ENCODE measurements at regions not wholly inside any gene's neighbourhood (a gene's known extent, or its start where the extent isn't known, plus 50 kb on each side); places are given as distances from the start of the nearest gene placed in this dataset.
"Not testable (repeated sequence)": the region's sequence is repeated elsewhere in the genome, so short reads cannot be mapped to it uniquely, and the experiment has no call there.

- no peak overlapping the region for H3K4me3 Mint-ChIP-seq
- intact Hi-C loops (cut with DNase I, micrococcal nuclease), result no loop called here
- ATAC-seq (no peak), DNase-seq (no peak)
- no peak overlapping the region for H3K27ac Mint-ChIP-seq
- no peaks in the 10 kb centered on the region for H3K36me3 Mint-ChIP-seq (ENCODE audit: low read depth)
- ChIA-PET CTCF (no interaction called here), POLR2A (no interaction called here)
- H3K9me3 Mint-ChIP-seq (ENCODE audit: low read depth), result peaks cover 5% of the 10 kb centered on the region
- no peaks in the 10 kb centered on the region for H3K27me3 Mint-ChIP-seq
- H3K4me1 Mint-ChIP-seq, result no peaks in the 10 kb centered on the region
These were observed 1650.5 kb upstream of the NUDT12 start for GRCh38 chr5:105213078-105213477.

GRCh38 chr5:105207066-105207465 lies 1644.5 kb upstream of the NUDT12 start:
- H3K4me1 Mint-ChIP-seq, result no peaks in the 10 kb centered on the region
- POLR2A ChIA-PET, result no interaction called here
- H3K27ac Mint-ChIP-seq, result no peak overlapping the region
- no peaks in the 10 kb centered on the region for H3K27me3 Mint-ChIP-seq
- DNase-seq (no peak), ATAC-seq (no peak)
- CTCF ChIA-PET, result no interaction called here
- no peaks in the 10 kb centered on the region for H3K36me3 Mint-ChIP-seq (ENCODE audit: low read depth)
- no peak overlapping the region for H3K4me3 Mint-ChIP-seq
- peaks cover 4% of the 10 kb centered on the region for H3K9me3 Mint-ChIP-seq (ENCODE audit: low read depth)
- intact Hi-C loops (cut with DNase I, micrococcal nuclease), result no loop called here

GRCh38 chr5:105197531-105197930 lies 1634.9 kb upstream of the NUDT12 start:
- ChIA-PET CTCF (interaction anchor here (1.5 kb wide), 1 partner anchor 12 kb away, joined by 4 read pairs; no protein-coding TSS in a partner anchor), POLR2A (no interaction called here)
- no peak for ATAC-seq
- no peaks in the 10 kb centered on the region for H3K27me3 Mint-ChIP-seq
- H3K27ac Mint-ChIP-seq, result no peak overlapping the region
- peaks cover 7% of the 10 kb centered on the region for H3K9me3 Mint-ChIP-seq (ENCODE audit: low read depth)
- no peaks in the 10 kb centered on the region for H3K36me3 Mint-ChIP-seq (ENCODE audit: low read depth)
- intact Hi-C loops (cut with DNase I, micrococcal nuclease), result no loop called here
- H3K4me1 Mint-ChIP-seq, result no peaks in the 10 kb centered on the region
- DNase-seq, result no peak
- no peak overlapping the region for H3K4me3 Mint-ChIP-seq

GRCh38 chr5:105195765-105196164 lies 1633.2 kb upstream of the NUDT12 start:
- CTCF ChIA-PET, result no interaction called here
- POLR2A ChIA-PET, result no interaction called here
- intact Hi-C loops (cut with DNase I, micrococcal nuclease), result no loop called here

GRCh38 chr5:105172918-105173317 lies 1610.3 kb upstream of the NUDT12 start:
- ChIA-PET CTCF (interaction anchor here (0.7 kb wide), 1 partner anchor 1508 kb away, joined by 3 read pairs; no protein-coding TSS in a partner anchor), POLR2A (no interaction called here)
- Mint-ChIP-seq H3K27me3 (no peaks in the 10 kb centered on the region), H3K4me3 (no peak overlapping the region), H3K36me3 (ENCODE audit: low read depth) (no peaks in the 10 kb centered on the region), H3K27ac (no peak overlapping the region), H3K9me3 (ENCODE audit: low read depth) (peaks cover 5% of the 10 kb centered on the region), H3K4me1 (no peaks in the 10 kb centered on the region)
- intact Hi-C loops (cut with DNase I, micrococcal nuclease), result no loop called here
- DNase-seq (no peak), ATAC-seq (no peak)

More at GRCh38 chr5:105195765-105196164, 1633.2 kb upstream of the NUDT12 start:
- ATAC-seq (no peak), DNase-seq (no peak)
- no peaks in the 10 kb centered on the region for H3K27me3 Mint-ChIP-seq
- H3K4me1 Mint-ChIP-seq, result no peaks in the 10 kb centered on the region
- H3K36me3 Mint-ChIP-seq (ENCODE audit: low read depth), result no peaks in the 10 kb centered on the region
- H3K9me3 Mint-ChIP-seq (ENCODE audit: low read depth), result peaks cover 3% of the 10 kb centered on the region
- no peak overlapping the region for H3K27ac Mint-ChIP-seq
- H3K4me3 Mint-ChIP-seq, result no peak overlapping the region

GRCh38 chr5:105168806-105169205 lies 1606.2 kb upstream of the NUDT12 start:
- no peak overlapping the region for H3K27ac Mint-ChIP-seq
- no peaks in the 10 kb centered on the region for H3K36me3 Mint-ChIP-seq (ENCODE audit: low read depth)
- no peaks in the 10 kb centered on the region for H3K27me3 Mint-ChIP-seq
- ChIA-PET CTCF (interaction anchor here (0.7 kb wide), 1 partner anchor 116 kb away, joined by 3 read pairs; no protein-coding TSS in a partner anchor), POLR2A (no interaction called here)
- H3K9me3 Mint-ChIP-seq (ENCODE audit: low read depth), result peaks cover 8% of the 10 kb centered on the region
- no peak overlapping the region for H3K4me3 Mint-ChIP-seq
- DNase-seq, result no peak
- no peak for ATAC-seq
- H3K4me1 Mint-ChIP-seq, result no peaks in the 10 kb centered on the region
- intact Hi-C loops (cut with DNase I, micrococcal nuclease), result no loop called here

DNA sequence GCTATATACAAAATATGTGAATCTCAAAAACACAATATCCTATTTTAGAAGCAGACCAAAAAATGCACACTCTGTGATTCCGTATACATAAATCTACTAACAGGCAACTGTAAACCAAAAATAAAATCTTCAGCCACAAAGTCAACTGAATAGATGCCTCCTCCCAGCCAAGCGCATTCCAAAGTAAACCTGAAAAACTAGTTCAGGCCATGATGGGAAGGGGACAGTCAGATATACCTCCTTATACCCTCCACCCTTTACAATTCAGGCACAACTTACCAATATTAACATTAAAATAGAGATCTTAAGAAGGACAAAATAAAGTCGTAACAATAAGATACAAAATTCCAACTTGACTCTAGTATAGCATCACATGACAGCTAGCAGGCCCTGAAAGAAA lies 1604.5 kb upstream of the NUDT12 start:
- Mint-ChIP-seq H3K27ac (no peak overlapping the region), H3K9me3 (ENCODE audit: low read depth) (peaks cover 10% of the 10 kb centered on the region), H3K4me1 (no peaks in the 10 kb centered on the region), H3K27me3 (no peaks in the 10 kb centered on the region), H3K36me3 (ENCODE audit: low read depth) (no peaks in the 10 kb centered on the region), H3K4me3 (no peak overlapping the region)
- POLR2A ChIA-PET, result no interaction called here
- intact Hi-C loops (cut with DNase I, micrococcal nuclease), result no loop called here
- CTCF ChIA-PET, result no interaction called here
- ATAC-seq (no peak), DNase-seq (no peak)

GRCh38 chr5:105163547-105163946 lies 1601.0 kb upstream of the NUDT12 start:
- intact Hi-C loops (cut with DNase I, micrococcal nuclease), result no loop called here
- no peak overlapping the region for H3K4me3 Mint-ChIP-seq
- ChIA-PET CTCF (no interaction called here), POLR2A (no interaction called here)
- H3K9me3 Mint-ChIP-seq (ENCODE audit: low read depth), result peaks cover 12% of the 10 kb centered on the region
- no peak overlapping the region for H3K27ac Mint-ChIP-seq
- H3K4me1 Mint-ChIP-seq, result no peaks in the 10 kb centered on the region
- no peak for DNase-seq
- no peaks in the 10 kb centered on the region for H3K27me3 Mint-ChIP-seq
- H3K36me3 Mint-ChIP-seq (ENCODE audit: low read depth), result no peaks in the 10 kb centered on the region
- ATAC-seq, result no peak

GRCh38 chr5:105162557-105162956 lies 1600.0 kb upstream of the NUDT12 start:
- H3K27ac Mint-ChIP-seq; H3K4me3 Mint-ChIP-seq; H3K4me1 Mint-ChIP-seq; CTCF ChIA-PET; ATAC-seq; DNase-seq; intact Hi-C loops (cut with DNase I, micrococcal nuclease); H3K36me3 Mint-ChIP-seq (ENCODE audit: low read depth); H3K27me3 Mint-ChIP-seq; POLR2A ChIA-PET: not testable (repeated sequence)
- H3K9me3 Mint-ChIP-seq (ENCODE audit: low read depth), result peaks cover 12% of the 10 kb centered on the region

DNA sequence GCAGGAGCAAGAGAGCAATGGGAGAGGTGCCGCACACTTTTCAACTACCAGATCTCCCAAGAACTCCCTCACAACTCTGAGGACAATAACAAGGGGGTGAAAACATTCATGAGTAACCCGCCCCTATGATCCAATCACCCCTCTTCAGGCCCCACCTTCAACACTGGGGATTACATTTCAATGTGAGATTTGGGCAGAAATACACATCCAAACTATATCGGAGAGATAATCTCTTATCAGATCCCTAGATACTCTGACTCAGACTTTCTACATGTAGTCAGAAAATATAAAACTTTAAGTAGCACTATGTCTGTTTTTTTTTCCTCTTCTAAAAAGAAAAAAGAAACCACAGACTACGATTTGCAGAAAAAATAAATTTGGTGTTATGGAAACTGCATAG lies 1595.9 kb upstream of the NUDT12 start:
- peaks cover 17% of the 10 kb centered on the region for H3K9me3 Mint-ChIP-seq (ENCODE audit: low read depth)
- no peak for ATAC-seq
- H3K36me3 Mint-ChIP-seq (ENCODE audit: low read depth), result no peaks in the 10 kb centered on the region
- POLR2A ChIA-PET, result no interaction called here
- no peak for DNase-seq
- H3K27ac Mint-ChIP-seq, result no peak overlapping the region
- no peak overlapping the region for H3K4me3 Mint-ChIP-seq
- no peaks in the 10 kb centered on the region for H3K4me1 Mint-ChIP-seq
- H3K27me3 Mint-ChIP-seq, result no peaks in the 10 kb centered on the region
- intact Hi-C loops (cut with DNase I, micrococcal nuclease), result no loop called here
- CTCF ChIA-PET, result no interaction called here

DNA sequence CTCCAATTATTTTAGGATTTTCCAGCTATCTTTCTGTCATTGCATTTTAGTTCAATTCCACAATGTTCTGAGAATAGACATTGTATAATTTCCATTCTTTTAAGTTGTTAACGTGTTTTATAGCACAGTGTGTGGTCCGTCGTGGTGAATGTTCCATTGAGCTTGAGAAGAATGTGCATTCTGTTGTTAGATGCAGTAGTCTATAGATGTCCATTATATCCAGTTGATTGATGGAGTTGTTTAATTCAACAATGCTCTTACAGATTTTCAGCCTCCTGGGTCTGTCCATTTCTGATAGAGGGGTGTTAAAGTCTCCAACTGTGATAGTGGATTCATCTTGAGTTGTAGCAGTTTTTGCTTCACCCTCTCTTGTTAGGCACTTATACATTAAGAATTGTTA lies 1587.7 kb upstream of the NUDT12 start:
- no peaks in the 10 kb centered on the region for H3K36me3 Mint-ChIP-seq (ENCODE audit: low read depth)
- CTCF ChIA-PET, result no interaction called here
- POLR2A ChIA-PET, result no interaction called here

GRCh38 chr5:105146867-105147266 lies 1584.3 kb upstream of the NUDT12 start:
- DNase-seq (no peak), ATAC-seq (no peak)
- H3K9me3 Mint-ChIP-seq (ENCODE audit: low read depth), result no peaks in the 10 kb centered on the region
- intact Hi-C loops (cut with DNase I, micrococcal nuclease), result no loop called here
- H3K27me3 Mint-ChIP-seq, result no peaks in the 10 kb centered on the region
- H3K4me1 Mint-ChIP-seq, result no peaks in the 10 kb centered on the region
- H3K4me3 Mint-ChIP-seq, result no peak overlapping the region
- ChIA-PET CTCF (no interaction called here), POLR2A (no interaction called here)
- no peak overlapping the region for H3K27ac Mint-ChIP-seq
- H3K36me3 Mint-ChIP-seq (ENCODE audit: low read depth), result no peaks in the 10 kb centered on the region

More for the DNA sequence above, 1587.7 kb upstream of the NUDT12 start:
- Mint-ChIP-seq H3K4me3 (no peak overlapping the region), H3K9me3 (ENCODE audit: low read depth) (peaks cover 7% of the 10 kb centered on the region), H3K27ac (no peak overlapping the region), H3K27me3 (no peaks in the 10 kb centered on the region), H3K4me1 (no peaks in the 10 kb centered on the region)
- ATAC-seq (no peak), DNase-seq (no peak)
- intact Hi-C loops (cut with DNase I, micrococcal nuclease), result no loop called here

- ChIA-PET POLR2A (interaction anchor here (0.6 kb wide), 1 partner anchor 348 kb away, joined by 7 read pairs; no protein-coding TSS in a partner anchor), CTCF (no interaction called here)
- no peaks in the 10 kb centered on the region for H3K27me3 Mint-ChIP-seq
- ATAC-seq, result no peak
- H3K27ac Mint-ChIP-seq, result no peak overlapping the region
- no peak overlapping the region for H3K4me3 Mint-ChIP-seq
- H3K9me3 Mint-ChIP-seq (ENCODE audit: low read depth), result no peaks in the 10 kb centered on the region
- H3K36me3 Mint-ChIP-seq (ENCODE audit: low read depth), result no peaks in the 10 kb centered on the region
- no peaks in the 10 kb centered on the region for H3K4me1 Mint-ChIP-seq
- no peak for DNase-seq
- intact Hi-C loops (cut with DNase I, micrococcal nuclease), result no loop called here
These were observed 1582.6 kb upstream of the NUDT12 start for GRCh38 chr5:105145152-105145551.
